ENCODE measurements at regions not wholly inside any gene's neighbourhood (a gene's known extent, or its start where the extent isn't known, plus 50 kb on each side); places are given as distances from the start of the nearest gene placed in this dataset.

- TF ChIP-seq CTCF (IDR thresholded peaks at IDR 0.05 in 8 of 11, conservative IDR thresholded peaks at IDR 0.05 in 3 of 11) = no peak
- TF ChIP-seq POLR2A (IDR thresholded peaks at IDR 0.05) = no peak
These were observed 84.0 kb downstream of the FMO4 start for GRCh38 chr1:171397851-171398469.
